ENCODE measurements at regions not wholly inside any gene's neighbourhood (a gene's known extent, or its start where the extent isn't known, plus 50 kb on each side); places are given as distances from the start of the nearest gene placed in this dataset.

DNA sequence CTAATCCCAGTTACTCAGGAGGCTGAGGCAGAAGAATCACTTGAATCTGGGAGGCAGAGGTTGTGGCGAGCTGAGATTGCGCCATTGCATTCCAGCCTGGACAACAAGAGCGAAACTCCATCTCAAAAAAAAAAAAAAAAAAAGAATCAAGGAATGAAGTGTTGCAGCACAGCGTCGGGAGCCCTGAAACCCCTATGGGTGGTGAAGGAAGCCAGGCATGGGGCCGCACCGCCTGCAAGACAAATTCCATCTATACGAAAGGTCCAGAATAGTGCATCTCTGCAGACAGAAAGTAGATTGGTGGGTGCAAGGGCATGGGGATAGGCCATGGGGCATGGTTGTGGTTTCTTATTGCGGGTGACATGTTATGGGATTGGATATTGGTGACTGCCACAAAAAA, 98.6 kb upstream of the PRR20G start:
- Histone ChIP-seq H3K79me1 (ENCODE audit: low read depth in 1 of 2, low read length in 2 of 2) (no peaks in the 10 kb centered on the region), H3K18ac (ENCODE audit: low read depth, low read length) (no peak overlapping the region), H3K9me3 (ENCODE audit: control insufficient read depth, insufficient read depth, low read length) (no peaks in the 10 kb centered on the region), H3K9ac (ENCODE audit: low read depth, low read length) (no peak overlapping the region), H2BK15ac (ENCODE audit: low read depth, low read length) (no peak overlapping the region), H3K27me3 (ENCODE audit: control insufficient read depth, insufficient read depth, low read length) (peaks cover 2% of the 10 kb centered on the region; the same call in 1 of the 2 replicates), H4K8ac (ENCODE audit: low read depth in 2 of 2, low read length in 2 of 2) (no peak overlapping the region), H3K4me2 (ENCODE audit: low read depth, low read length) (no peak overlapping the region), H3K4me3 (ENCODE audit: insufficient read depth, low read depth, low read length) (no peak overlapping the region), H2BK20ac (ENCODE audit: low read depth, low read length) (no peak overlapping the region), H2BK5ac (ENCODE audit: low read depth, low read length, poor library complexity, severe bottlenecking) (no peak overlapping the region), H3K4ac (ENCODE audit: low read depth, low read length) (no peak overlapping the region), H4K5ac (ENCODE audit: low read depth, low read length) (no peak overlapping the region), H3K27ac (ENCODE audit: insufficient read depth, low read length) (no peak overlapping the region), H3K4me1 (ENCODE audit: control insufficient read depth, insufficient read depth, low read length) (no peaks in the 10 kb centered on the region), H3K36me3 (ENCODE audit: control insufficient read depth, insufficient read depth, low read length) (no peaks in the 10 kb centered on the region), H2AK5ac (ENCODE audit: low read depth, low read length) (no peak overlapping the region), H3K56ac (ENCODE audit: extremely low read depth, insufficient read depth, low read length) (no peak overlapping the region), H2BK120ac (ENCODE audit: low read depth, low read length) (no peak overlapping the region), H4K20me1 (ENCODE audit: insufficient read depth, low read length) (no peaks in the 10 kb centered on the region), H3K9me1 (ENCODE audit: insufficient read depth, low read length) (no peaks in the 10 kb centered on the region), H2AK9ac (replicated peaks; ENCODE audit: low read depth, low read length, poor library complexity) (no peak overlapping the region), H3K23ac (ENCODE audit: low read depth, low read length) (no peak overlapping the region), H3K14ac (replicated peaks; ENCODE audit: low read depth, low read length) (no peak overlapping the region), H2AFZ (replicated peaks; ENCODE audit: low read length, poor library complexity) (no peak overlapping the region), H4K91ac (ENCODE audit: insufficient read depth, low read depth, low read length) (no peak overlapping the region)
- DNase-seq, result no peak
- intact Hi-C loops (cut with micrococcal nuclease) (no loop called here), dilution Hi-C loops (cut with HindIII; ENCODE audit: low sequenced_read_pairs, unreplicated experiment) (no loop called here), in situ Hi-C loops (cut with MboI; ENCODE audit: low sequenced_read_pairs) (no loop called here)
- WGBS, 2 experiments (ENCODE audit: extremely low coverage in 2 of 2, insufficient read length in 1 of 2), result 81% methylated on average over 3 of the region's 9 CpGs; no CpG with 5 or more reads in 1 of the 2 experiments
- TF ChIP-seq FOS (IDR thresholded peaks at IDR 0.05; ENCODE audit: low read depth, low read length), result no peak
- no peak for TF ChIP-seq RAD21 (IDR thresholded peaks at IDR 0.05; ENCODE audit: low read length)
- no peak for TF ChIP-seq NFE2L2 (IDR thresholded peaks at IDR 0.05; ENCODE audit: low read depth, low read length)
- TF ChIP-seq MXI1 (IDR thresholded peaks at IDR 0.05; ENCODE audit: borderline replicate concordance, low read depth, low read length), result no peak
- POLR2A ChIA-PET (ENCODE audit: unreplicated experiment), result no interaction called here
- CTCF ChIA-PET, result no interaction called here
- no TSS peak for BruUV-seq (replicated peaks)
- no peak for ATAC-seq (ENCODE audit: low read depth)

All from IMR-90 (cell line).